ENCODE measurements at regions not wholly inside any gene's neighbourhood (a gene's known extent, or its start where the extent isn't known, plus 50 kb on each side); places are given as distances from the start of the nearest gene placed in this dataset.

GRCh38 chr2:62406573-62407043 lies 99.4 kb downstream of the TMEM17 start (continued):
- TF ChIP-seq GLI4 (tag by site-specific recombination; IDR thresholded peaks at IDR 0.05) (no peak), ZNF324 (tag by site-specific recombination; IDR thresholded peaks at IDR 0.05) (no peak)
- TF ChIP-seq, protein P1, sequence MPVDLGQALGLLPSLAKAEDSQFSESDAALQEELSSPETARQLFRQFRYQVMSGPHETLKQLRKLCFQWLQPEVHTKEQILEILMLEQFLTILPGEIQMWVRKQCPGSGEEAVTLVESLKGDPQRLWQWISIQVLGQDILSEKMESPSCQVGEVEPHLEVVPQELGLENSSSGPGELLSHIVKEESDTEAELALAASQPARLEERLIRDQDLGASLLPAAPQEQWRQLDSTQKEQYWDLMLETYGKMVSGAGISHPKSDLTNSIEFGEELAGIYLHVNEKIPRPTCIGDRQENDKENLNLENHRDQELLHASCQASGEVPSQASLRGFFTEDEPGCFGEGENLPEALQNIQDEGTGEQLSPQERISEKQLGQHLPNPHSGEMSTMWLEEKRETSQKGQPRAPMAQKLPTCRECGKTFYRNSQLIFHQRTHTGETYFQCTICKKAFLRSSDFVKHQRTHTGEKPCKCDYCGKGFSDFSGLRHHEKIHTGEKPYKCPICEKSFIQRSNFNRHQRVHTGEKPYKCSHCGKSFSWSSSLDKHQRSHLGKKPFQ (tag by site-specific recombination; IDR thresholded peaks at IDR 0.05): no peak

- Histone ChIP-seq H3K36me3 (ENCODE audit: control insufficient read depth in 2 of 2, insufficient read depth in 1 of 2, low read length in 2 of 2) (no peaks in the 10 kb centered on the region), H3K9me3 (ENCODE audit: control insufficient read depth, insufficient read depth, low read depth, low read length) (no peaks in the 10 kb centered on the region), H3K4me3 (ENCODE audit: low read depth, low read length) (no peak overlapping the region), H3K27ac (ENCODE audit: extremely low read depth, low read depth, low read length) (no peak overlapping the region), H3K4me1 (ENCODE audit: control insufficient read depth, insufficient read depth, low read length) (no peaks in the 10 kb centered on the region)
- ChIA-PET POLR2A (no interaction called here), CTCF (no interaction called here)
- TF ChIP-seq, protein P2, sequence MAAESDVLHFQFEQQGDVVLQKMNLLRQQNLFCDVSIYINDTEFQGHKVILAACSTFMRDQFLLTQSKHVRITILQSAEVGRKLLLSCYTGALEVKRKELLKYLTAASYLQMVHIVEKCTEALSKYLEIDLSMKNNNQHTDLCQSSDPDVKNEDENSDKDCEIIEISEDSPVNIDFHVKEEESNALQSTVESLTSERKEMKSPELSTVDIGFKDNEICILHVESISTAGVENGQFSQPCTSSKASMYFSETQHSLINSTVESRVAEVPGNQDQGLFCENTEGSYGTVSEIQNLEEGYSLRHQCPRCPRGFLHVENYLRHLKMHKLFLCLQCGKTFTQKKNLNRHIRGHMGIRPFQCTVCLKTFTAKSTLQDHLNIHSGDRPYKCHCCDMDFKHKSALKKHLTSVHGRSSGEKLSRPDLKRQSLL (tag by site-specific recombination; IDR thresholded peaks at IDR 0.05): no peak
- no peak for TF ChIP-seq ZNF23 (tag by site-specific recombination; IDR thresholded peaks at IDR 0.05; ENCODE audit: borderline replicate concordance)
Measured at GRCh38 chr2:62404913-62405312, 101.1 kb downstream of the TMEM17 start.

DNA sequence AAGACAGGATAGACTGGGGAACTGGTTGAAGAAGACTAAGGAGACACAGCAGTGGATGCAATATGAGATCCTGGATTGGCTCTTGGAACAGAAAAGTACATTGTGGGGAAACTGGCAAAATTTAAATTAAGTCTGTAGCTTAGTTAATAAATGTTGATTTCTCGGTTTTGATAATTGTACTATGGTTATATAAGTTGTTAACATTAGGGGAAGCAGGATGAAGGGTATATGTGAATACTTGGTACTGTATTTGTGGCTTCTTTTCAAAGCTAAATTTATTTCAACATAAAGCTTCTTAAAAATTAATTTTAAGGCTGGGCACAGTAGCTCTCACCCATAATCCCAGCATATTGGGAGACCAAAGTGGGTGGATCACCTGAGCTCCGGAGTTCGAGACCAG lies 103.8 kb downstream of the TMEM17 start:
- Histone ChIP-seq H3K36me3 (ENCODE audit: control insufficient read depth in 2 of 2, insufficient read depth in 1 of 2, low read length in 2 of 2) (no peaks in the 10 kb centered on the region), H3K27ac (ENCODE audit: extremely low read depth, low read depth, low read length) (no peak overlapping the region), H3K9me3 (ENCODE audit: control insufficient read depth, insufficient read depth, low read depth, low read length) (no peaks in the 10 kb centered on the region), H3K4me3 (ENCODE audit: low read depth, low read length) (no peak overlapping the region), H3K4me1 (ENCODE audit: control insufficient read depth, insufficient read depth, low read length) (no peaks in the 10 kb centered on the region)
- ChIA-PET POLR2A (interaction anchor here (0.6 kb wide), 1 partner anchor 663 kb away, joined by 5 read pairs; no protein-coding TSS in a partner anchor), CTCF (interaction anchor here (0.8 to 1.7 kb wide), 2 partner anchors 9 to 11 kb away, joined by 5 to 8 read pairs; no protein-coding TSS in a partner anchor)
- no peak for TF ChIP-seq ZNF791 (tag by site-specific recombination; IDR thresholded peaks at IDR 0.05)
- TF ChIP-seq, protein P3, sequence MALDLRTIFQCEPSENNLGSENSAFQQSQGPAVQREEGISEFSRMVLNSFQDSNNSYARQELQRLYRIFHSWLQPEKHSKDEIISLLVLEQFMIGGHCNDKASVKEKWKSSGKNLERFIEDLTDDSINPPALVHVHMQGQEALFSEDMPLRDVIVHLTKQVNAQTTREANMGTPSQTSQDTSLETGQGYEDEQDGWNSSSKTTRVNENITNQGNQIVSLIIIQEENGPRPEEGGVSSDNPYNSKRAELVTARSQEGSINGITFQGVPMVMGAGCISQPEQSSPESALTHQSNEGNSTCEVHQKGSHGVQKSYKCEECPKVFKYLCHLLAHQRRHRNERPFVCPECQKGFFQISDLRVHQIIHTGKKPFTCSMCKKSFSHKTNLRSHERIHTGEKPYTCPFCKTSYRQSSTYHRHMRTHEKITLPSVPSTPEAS (tag by site-specific recombination; IDR thresholded peaks at IDR 0.05): no peak
- TF ChIP-seq ZNF529 (tag by site-specific recombination; IDR thresholded peaks at IDR 0.05; ENCODE audit: insufficient replicate concordance): peak; percentile 96

DNA sequence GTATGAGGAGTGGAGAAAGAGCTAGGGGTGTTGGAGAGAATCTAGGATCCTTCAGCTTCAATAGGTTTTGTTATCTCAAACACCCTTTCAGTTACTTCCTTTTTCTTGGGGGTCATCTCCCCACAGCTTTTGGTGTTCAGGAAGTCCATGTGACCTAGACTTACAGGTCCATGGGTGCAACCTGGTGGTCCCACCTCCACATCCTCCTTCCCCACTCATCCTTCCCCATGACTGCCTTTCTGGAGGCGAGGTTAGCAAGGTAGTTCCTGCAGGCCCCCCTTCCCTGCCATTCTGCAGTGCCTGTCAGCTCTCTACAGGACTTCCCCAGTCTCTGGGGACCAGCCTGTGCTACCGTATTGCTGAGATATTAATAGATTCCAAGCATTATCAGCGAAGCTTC lies 107.6 kb downstream of the TMEM17 start:
- POLR2A ChIA-PET: no interaction called here
- Histone ChIP-seq H3K4me3 (ENCODE audit: low read depth, low read length) (no peak overlapping the region), H3K4me1 (ENCODE audit: control insufficient read depth, insufficient read depth, low read length) (no peaks in the 10 kb centered on the region), H3K9me3 (ENCODE audit: control insufficient read depth, insufficient read depth, low read depth, low read length) (no peaks in the 10 kb centered on the region), H3K27ac (ENCODE audit: extremely low read depth, low read depth, low read length) (no peak overlapping the region), H3K36me3 (ENCODE audit: control insufficient read depth in 2 of 2, insufficient read depth in 1 of 2, low read length in 2 of 2) (no peaks in the 10 kb centered on the region)
- TF ChIP-seq INSM2 (tag by site-specific recombination; IDR thresholded peaks at IDR 0.05): no peak
- no peak for TF ChIP-seq ZFP37 (tag by site-specific recombination; IDR thresholded peaks at IDR 0.05)
- no peak for TF ChIP-seq ZBTB7A (tag by site-specific recombination; IDR thresholded peaks at IDR 0.05; ENCODE audit: low read depth)
- TF ChIP-seq BCL11A (tag by site-specific recombination; IDR thresholded peaks at IDR 0.05; ENCODE audit: low read depth): no peak
- no peak for TF ChIP-seq ZNF473 (tag by site-specific recombination; IDR thresholded peaks at IDR 0.05)
- no peak for TF ChIP-seq ZNF112 (tag by site-specific recombination; IDR thresholded peaks at IDR 0.05)
- TF ChIP-seq SCRT2 (tag by site-specific recombination; IDR thresholded peaks at IDR 0.05): no peak
- TF ChIP-seq ZNF560 (tag by site-specific recombination; IDR thresholded peaks at IDR 0.05; ENCODE audit: borderline replicate concordance): no peak
- CTCF ChIA-PET: interaction anchor here (0.6 to 0.9 kb wide), 3 partner anchors 398 to 604 kb away, joined by 3 to 5 read pairs (median 4); no protein-coding TSS in a partner anchor

All from HEK293 (cell line).